ENCODE measurements at regions not wholly inside any gene's neighbourhood (a gene's known extent, or its start where the extent isn't known, plus 50 kb on each side); places are given as distances from the start of the nearest gene placed in this dataset.
A peak's percentile ranks its signal among the peaks of the same experiment; 100 is the strongest.

DNA sequence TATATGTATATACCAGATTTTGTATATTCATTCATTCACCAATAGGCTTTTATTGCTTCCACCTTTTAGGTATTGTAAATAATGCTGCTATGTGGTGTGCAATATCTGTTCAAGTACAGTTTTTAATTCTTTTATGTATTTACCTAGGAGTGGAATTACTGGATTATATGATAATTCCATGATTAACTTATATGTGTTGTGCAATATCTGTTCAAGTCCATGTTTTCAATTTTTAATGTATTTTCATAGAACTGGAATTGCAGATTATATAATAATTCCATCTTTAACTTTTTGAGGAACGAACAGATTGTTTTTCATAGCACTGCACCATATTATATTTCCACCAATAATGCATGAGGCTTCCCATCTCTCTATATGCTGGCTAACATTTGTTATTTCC, 50.6 kb upstream of the L3MBTL4 start:
- no peak for DNase-seq

DNA sequence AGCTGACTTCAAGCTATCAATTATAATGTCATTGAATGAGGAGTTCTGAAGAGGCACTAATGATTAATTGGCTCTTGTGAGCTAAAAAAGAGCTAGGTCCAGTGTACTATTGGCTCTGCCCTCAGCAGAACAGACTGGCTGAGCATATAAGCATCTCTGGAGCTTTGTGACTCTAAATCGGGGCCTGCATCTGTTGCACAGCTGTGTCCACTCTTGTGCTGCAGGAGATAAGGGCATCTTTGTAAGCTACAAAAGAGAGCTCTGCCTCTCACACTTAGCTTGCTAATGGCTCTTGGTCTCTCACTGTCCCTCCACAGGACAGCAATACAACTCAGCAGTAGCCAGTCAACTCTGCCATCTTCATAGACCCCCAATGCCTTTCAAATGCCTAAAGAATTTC, 61.5 kb upstream of the L3MBTL4 start:
- no peak for DNase-seq

GRCh38 chr18:6476880-6477279, 62.2 kb upstream of the L3MBTL4 start:
- no peak for DNase-seq

- DNase-seq = peak; percentile 40
Measured at GRCh38 chr18:6478121-6478520, 63.4 kb upstream of the L3MBTL4 start.

DNA sequence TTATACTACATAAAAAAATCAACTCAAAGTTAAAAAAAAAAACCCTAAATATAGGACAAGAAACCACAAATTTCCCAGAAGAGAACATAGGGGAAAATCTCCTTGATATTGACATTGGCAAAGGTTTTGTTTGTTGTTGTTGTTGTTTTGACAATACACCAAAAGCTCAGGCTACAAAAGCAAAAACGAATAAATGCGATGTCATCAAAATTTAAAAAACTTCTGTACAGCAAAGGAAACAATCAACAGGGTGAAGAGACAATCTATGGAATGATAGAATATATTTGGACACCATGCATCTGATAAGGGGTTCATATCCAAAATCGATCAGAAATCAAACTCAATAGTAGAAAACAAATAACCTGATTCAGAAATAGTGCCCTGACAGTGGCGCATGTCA, 65.0 kb upstream of the L3MBTL4 start:
- no peak for DNase-seq

DNA sequence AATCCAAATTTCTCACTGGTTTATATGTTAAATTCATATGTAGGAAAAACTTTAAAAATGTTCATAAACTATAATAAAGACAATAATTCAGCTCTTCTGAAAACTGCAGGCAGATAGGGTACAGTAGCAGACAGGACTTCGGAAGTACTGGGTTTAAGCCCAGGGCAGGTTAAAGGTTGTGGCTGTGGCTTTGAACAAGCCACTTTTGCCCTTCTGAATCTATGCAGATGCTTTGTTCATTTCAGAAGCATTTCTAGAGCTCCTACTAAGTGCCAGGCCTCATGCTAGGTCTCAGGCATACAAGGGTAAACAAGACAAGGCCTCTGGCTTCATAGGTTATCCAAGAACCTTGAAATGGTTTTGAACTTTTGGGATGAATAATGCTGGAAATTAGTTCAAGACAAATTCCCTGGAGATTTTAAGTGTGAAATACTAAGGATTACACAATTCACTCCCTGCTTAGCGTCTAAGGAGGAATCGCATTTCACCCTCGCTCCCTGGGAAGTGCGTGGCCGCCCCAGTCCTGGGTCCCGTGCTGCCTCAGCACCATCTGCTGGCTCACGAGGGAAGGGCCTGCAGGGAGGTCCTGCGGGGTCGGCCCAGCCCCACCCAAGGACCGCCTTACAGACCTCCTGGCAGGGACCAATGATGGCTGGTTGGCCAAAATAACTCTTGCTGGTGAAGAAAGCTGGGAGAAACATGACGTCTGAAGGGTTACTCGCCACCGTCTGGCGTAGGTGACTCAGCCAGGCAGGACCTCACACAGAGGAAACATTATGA, 67.7 kb upstream of the L3MBTL4 start:
- peak; percentile 62 for DNase-seq

GRCh38 chr18:6484659-6485058, 69.9 kb upstream of the L3MBTL4 start:
- no peak for DNase-seq

GRCh38 chr18:6486313-6486712, 71.6 kb upstream of the L3MBTL4 start:
- no peak for DNase-seq

GRCh38 chr18:6486764-6487426, 72.2 kb upstream of the L3MBTL4 start:
- DNase-seq = no peak

DNA sequence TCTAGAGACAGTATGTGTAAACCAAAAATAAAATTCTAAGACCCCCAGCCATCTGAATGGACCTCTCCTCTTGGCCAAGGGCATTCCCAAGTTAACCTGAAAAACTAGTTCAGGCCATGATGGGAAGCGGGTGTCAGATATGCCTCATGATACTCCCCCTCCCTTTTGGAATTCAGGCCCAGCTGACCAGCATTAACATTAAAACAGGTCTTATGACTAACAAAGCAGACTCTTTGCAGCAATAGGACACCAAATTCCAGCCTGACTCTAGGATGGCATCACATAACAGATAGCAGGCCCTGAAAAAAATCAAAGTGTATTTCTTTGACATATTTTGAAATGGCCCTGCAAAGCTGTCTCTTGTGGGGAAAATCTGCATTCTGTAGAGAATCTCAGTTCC, 73.3 kb upstream of the L3MBTL4 start:
- no peak for DNase-seq

DNA sequence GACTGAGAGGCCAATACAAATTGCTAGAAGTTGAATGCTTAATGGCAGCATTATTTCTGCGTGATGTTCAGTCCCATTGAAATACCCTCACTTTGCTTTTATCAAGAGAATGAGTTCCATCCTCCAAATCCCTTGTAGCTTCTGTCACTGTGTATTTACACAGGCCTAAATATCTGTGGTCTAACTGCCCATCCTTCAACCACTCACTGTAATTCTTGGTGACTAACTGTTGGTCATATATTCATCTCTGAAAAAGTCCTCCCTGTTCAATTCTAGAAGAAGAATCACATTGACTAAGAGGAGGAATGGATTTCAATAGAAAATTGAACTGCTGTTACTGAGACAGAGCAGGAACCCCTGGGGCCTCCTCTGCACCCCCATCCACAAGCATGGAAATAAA, 74.2 kb upstream of the L3MBTL4 start:
- no peak for DNase-seq

GRCh38 chr18:6489977-6490376, 75.3 kb upstream of the L3MBTL4 start:
- DNase-seq = no peak

DNA sequence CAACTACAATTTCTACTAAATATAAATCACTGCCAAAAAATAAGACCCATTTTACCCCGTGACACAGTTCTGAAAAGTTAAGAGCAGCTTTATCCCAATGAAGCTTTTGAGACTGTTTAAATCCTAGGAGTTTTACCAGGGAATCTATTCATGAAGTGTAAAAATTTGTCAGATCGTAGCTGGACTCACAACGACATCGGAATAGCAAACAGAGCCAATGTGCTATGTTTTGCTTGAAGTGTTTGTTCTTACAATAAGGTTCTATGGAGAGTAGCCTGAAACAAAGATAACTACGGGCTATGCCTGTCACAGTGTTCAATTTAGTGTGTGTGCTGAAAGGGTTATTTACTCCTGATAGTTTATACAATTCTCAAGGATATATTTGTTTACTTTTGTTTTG, 78.5 kb upstream of the L3MBTL4 start:
- DNase-seq = no peak

DNA sequence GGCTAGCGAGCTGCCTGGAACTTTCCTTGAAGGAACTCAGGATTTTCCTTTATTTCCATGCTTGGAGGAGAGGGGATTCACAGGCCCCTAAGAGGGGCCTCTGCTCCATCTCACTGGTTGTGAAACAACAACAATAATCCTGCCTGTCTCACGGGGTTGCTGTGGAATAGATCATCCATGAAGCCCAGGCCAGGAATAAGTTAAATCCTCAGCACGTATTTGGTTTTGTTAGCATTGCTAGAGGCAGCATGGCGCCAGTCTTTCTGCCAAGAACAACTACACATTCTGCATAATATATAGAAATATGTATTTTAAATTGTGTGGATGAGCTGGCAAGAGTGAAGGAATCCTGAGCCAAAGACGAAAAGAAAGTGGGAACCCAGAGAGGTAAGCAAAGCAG, 80.8 kb upstream of the L3MBTL4 start:
- DNase-seq = peak; percentile 42

DNA sequence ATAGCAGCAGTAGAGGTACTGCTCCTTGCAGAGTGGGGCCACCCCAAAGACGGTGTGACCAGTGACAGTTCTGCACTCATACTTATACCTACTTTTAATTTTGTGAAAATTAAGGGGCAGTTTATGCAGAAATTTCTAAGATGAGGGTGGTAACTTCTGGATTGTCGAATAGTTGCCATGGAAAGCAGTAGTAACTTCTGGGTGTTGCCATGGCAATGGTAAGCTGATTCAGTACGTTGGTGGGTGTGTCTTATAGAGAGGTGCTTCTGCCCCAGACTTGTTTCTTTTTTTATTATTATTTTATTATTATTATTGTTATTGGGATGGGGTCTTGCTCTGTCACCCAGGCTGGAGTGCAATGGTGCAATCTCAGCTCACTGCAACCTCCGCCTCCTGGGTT, 82.8 kb upstream of the L3MBTL4 start:
- no peak for DNase-seq

GRCh38 chr18:6498289-6498856, 83.7 kb upstream of the L3MBTL4 start:
- DNase-seq = no peak

DNA sequence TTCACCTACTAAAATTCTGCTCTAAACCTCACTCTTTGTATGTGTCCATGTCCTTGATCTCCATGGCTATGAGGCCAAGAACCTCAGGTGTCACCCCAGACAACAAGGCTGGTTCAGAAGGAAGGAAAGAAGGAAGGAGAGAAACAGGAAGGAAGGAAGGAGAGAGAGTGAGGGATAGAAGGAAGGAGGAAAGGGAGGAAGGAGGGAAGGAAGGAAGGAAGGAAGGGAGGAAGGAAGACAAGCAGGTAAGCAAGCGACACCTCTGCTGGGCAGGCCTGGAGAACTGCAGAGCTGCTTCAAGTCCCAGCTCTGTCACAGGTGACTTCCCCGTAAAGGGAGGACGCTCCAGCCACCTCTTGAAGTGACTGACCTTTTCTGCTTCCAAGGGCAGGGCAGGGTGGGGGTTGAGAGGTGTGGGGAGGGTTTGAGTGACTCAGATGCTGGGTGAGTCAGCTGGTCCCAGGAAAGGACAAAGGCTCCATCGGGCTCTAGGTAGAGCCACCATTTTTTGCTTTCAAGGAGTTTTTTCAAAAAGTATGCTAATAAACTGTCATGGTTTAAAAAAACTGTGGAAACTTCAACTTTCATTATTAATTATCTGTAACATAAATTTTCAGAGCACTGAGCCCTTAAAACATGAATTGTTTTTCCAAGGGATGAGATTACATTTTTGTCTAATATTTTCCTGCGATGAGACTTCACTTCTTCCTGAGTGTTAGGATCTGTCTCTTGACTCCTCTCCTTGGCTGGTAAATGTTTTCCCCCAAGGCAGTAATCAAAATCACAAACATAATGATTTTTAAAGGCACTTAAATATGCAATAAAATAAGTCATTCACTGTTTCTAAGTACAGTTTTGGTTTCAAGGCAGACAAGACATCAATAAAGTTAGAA, 90.1 kb upstream of the L3MBTL4 start:
- no peak for DNase-seq

DNA sequence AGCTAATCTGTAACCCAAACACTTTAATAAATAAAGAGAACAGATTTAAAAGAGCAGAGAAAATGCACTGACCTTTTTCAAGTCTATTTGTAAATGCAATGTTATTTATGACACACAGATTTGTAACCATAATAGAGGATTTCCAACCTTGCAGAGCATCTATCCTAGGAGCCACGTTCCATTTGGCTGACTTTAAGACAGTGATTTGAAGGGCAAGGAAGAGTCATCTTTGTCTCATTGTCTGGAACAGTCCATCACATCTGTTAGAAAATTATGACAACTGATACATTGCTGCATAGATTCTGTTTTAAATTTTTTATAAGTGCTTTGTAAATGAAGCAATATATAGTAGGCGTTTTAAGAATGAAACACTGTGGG, 90.8 kb upstream of the L3MBTL4 start:
- no peak for DNase-seq

- DNase-seq = no peak
Measured at GRCh38 chr18:6509417-6509816, 94.7 kb upstream of the L3MBTL4 start.

- no peak for DNase-seq
Measured at GRCh38 chr18:6509832-6510231, 95.1 kb upstream of the L3MBTL4 start.

GRCh38 chr18:6520901-6521300, 106.2 kb upstream of the L3MBTL4 start:
- no peak for DNase-seq

DNA sequence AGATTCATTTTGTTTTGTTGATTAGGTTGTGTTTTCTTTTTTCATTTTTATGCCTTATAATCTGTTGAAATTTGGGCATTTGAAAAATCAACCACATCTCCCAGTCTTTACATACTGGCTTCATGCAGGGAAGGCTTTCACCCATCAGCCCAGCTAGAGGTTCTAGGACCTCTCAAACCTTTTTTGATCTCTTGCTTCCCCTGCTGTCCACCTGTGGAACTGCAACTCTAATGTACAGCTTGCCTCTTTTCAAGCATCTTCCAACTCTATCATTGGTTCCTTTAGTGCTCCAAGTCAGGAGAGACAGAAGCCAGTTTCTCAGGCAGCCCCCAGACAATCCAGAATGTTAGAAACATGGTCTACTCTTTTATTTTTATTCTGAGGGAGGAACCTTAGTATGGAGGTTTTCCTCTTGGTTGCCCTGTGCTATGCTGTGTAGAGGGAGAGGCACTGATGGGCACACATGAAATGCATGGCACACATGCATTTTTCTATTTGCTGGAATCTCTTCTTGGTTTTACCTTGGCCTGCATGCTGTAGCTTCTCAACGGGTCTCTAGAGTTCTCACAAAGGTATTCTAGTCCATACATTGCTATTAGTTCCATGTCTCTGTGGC, 107.2 kb upstream of the L3MBTL4 start:
- DNase-seq = no peak

GRCh38 chr18:6525604-6526003, 110.9 kb upstream of the L3MBTL4 start:
- no peak for DNase-seq
